Neural progenitor cell (in vitro differentiated cells): ENCODE measurements at regions not wholly inside any gene's neighbourhood (a gene's known extent, or its start where the extent isn't known, plus 50 kb on each side); places are given as distances from the start of the nearest gene placed in this dataset.

Experiments used
- DNase-seq: peaks from one replicate; pipeline ENCODE4 v3.0.0-alpha.2; 2016; ENCODE audit warnings: low spot score
- H2AFZ ChIP-seq: fragments of 200-600 bp; sonication (generic); replicated peaks from 2 replicates; pipeline ENCODE4 v1.6.1; 2016; ENCODE audit warnings: antibody characterized with exemption
- H3F3A ChIP-seq: fragments of 200-600 bp; sonication (generic); 2 replicates; pipeline ENCODE4 v1.6.1; 2016; ENCODE audit warnings: antibody characterized with exemption, low read depth
- H3K27ac ChIP-seq: fragments of 200-600 bp; sonication (generic); 2 replicates; pipeline ENCODE4 v1.5.1; 2016; ENCODE audit warnings: mild to moderate bottlenecking
- H3K27me3 ChIP-seq: fragments of 200-600 bp; sonication (generic); 2 replicates; pipeline ENCODE4 v1.6.1; 2016; ENCODE audit warnings: mild to moderate bottlenecking, moderate library complexity
- H3K36me3 ChIP-seq: fragments of 200-600 bp; sonication (generic); 2 replicates; pipeline ENCODE4 v1.5.1; 2016
- H3K4me1 ChIP-seq: fragments of 200-600 bp; sonication (generic); 2 replicates; pipeline ENCODE4 v1.6.1; 2016; ENCODE audit warnings: mixed run types
- H3K4me2 ChIP-seq: fragments of 200-600 bp; sonication (generic); 2 replicates; pipeline ENCODE4 v1.6.1; 2016
- H3K4me3 ChIP-seq: fragments of 200-600 bp; sonication (generic); 2 replicates; pipeline ENCODE4 v1.5.1; 2016
- H3K79me2 ChIP-seq: fragments of 200-600 bp; sonication (generic); 2 replicates; pipeline ENCODE4 v1.6.1; 2016; ENCODE audit warnings: low read depth
- H3K9ac ChIP-seq: fragments of 200-600 bp; sonication (generic); 2 replicates; pipeline ENCODE4 v1.6.1; 2016
- H3K9me3 ChIP-seq: fragments of 200-600 bp; sonication (generic); 2 replicates; pipeline ENCODE4 v1.5.1; 2016; ENCODE audit warnings: low read depth
- H4K20me1 ChIP-seq: fragments of 200-600 bp; sonication (generic); 2 replicates; pipeline ENCODE4 v1.6.1; 2016; ENCODE audit warnings: low read depth
- H3K27ac Mint-ChIP-seq: 3 replicates; pipeline ENCODE4 v1.8.0; 2021; ENCODE audit warnings: mixed read lengths
- H3K27me3 Mint-ChIP-seq: 2 replicates; pipeline ENCODE4 v1.8.0; 2022; ENCODE audit warnings: low read depth, mild to moderate bottlenecking, inconsistent platforms, moderate library complexity, mixed read lengths; ENCODE audit not compliant: insufficient read depth
- H3K36me3 Mint-ChIP-seq: 3 replicates; pipeline ENCODE4 v1.8.0; 2021; ENCODE audit warnings: mixed read lengths
- H3K4me1 Mint-ChIP-seq: 3 replicates; pipeline ENCODE4 v1.8.0; 2021; ENCODE audit warnings: mixed read lengths
- H3K4me3 Mint-ChIP-seq: 3 replicates; pipeline ENCODE4 v1.8.0; 2021; ENCODE audit warnings: mild to moderate bottlenecking, moderate library complexity, mixed read lengths
- H3K9me3 Mint-ChIP-seq: 3 replicates; pipeline ENCODE4 v1.8.0; 2020; ENCODE audit warnings: mixed read lengths
- CTCF ChIP-seq: fragments of 200-600 bp; sonication (generic); IDR thresholded peaks from 2 replicates; pipeline ENCODE4 v1.5.1; 2017; ENCODE audit warnings: antibody characterized with exemption, mild to moderate bottlenecking
- EZH2 ChIP-seq: fragments of 200-600 bp; sonication (generic); IDR thresholded peaks from 2 replicates; pipeline ENCODE4 v1.6.1; 2017; ENCODE audit warnings: antibody characterized with exemption, mild to moderate bottlenecking, moderate library complexity
- EZH2phosphoT487 ChIP-seq: fragments of 200-600 bp; sonication (generic); IDR thresholded peaks from 2 replicates; pipeline ENCODE4 v1.6.1; 2017; ENCODE audit warnings: antibody characterized with exemption

DNA sequence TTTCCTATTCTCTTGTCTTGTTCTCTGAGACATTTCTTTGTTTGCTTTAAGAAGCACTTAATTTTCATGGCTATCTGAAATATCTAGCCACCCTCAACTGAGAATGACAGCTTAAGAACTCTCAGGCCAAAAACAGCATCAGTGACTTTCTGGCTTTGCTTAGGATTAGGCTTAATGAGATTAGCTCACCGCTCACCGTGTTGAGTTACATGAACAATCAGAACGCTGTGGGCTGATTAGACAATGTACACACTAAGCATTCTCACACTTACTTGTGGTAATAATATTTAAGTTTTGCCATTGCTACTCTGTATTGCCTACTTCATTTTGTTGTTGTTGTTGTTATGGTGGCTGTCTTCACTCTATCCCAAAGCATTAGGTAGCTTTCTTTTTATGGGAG lies 1283.6 kb downstream of the UQCRFS1 start:
- H3K4me1 ChIP-seq: no peaks in the 10 kb centered on the region
- Mint-ChIP-seq H3K36me3 (no peaks in the 10 kb centered on the region), H3K27ac (no peak overlapping the region), H3K4me1 (peaks cover 4% of the 10 kb centered on the region), H3K27me3 (peaks cover 2% of the 10 kb centered on the region), H3K9me3 (no peaks in the 10 kb centered on the region), H3K4me3 (no peak overlapping the region)
- no peak for DNase-seq
- H4K20me1 ChIP-seq: no peaks in the 10 kb centered on the region
- no peaks in the 10 kb centered on the region for H3K27me3 ChIP-seq
- no peak overlapping the region for H2AFZ ChIP-seq
- no peak for TF ChIP-seq EZH2phosphoT487
- H3K4me2 ChIP-seq: no peak overlapping the region
- no peak overlapping the region for H3K27ac ChIP-seq
- no peaks in the 10 kb centered on the region for H3F3A ChIP-seq
- no peak overlapping the region for H3K4me3 ChIP-seq
- H3K9me3 ChIP-seq: peaks cover 18% of the 10 kb centered on the region
- H3K36me3 ChIP-seq: no peaks in the 10 kb centered on the region
- H3K9ac ChIP-seq: no peak overlapping the region
- no peaks in the 10 kb centered on the region for H3K79me2 ChIP-seq

DNA sequence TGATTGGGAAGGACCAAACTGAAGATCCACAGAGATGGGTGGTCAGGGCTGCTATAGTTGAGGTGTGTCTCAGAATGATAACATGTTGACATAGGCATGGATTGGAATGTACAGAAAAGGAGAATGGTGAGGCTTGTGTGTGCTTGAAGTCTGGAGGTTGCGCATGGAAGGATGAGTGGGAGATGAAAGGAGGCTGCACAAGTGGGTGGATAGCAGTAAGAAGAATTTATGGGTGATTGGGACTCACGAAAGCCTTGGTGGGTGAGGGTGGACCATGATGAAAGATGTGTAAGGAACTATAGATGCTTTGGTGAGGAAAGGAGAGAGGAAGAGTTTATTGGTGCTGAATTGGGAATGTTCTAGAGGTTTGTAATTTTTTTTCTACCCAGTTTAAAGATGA lies 1287.7 kb downstream of the UQCRFS1 start:
- no peak overlapping the region for H2AFZ ChIP-seq
- no peak overlapping the region for H3K4me3 ChIP-seq
- DNase-seq: no peak
- no peak overlapping the region for H3K4me2 ChIP-seq
- no peak overlapping the region for H3K4me3 Mint-ChIP-seq
- H3F3A ChIP-seq: no peaks in the 10 kb centered on the region
- H3K27me3 Mint-ChIP-seq: peaks cover 6% of the 10 kb centered on the region
- no peaks in the 10 kb centered on the region for H3K79me2 ChIP-seq
- no peaks in the 10 kb centered on the region for H3K4me1 ChIP-seq
- no peak overlapping the region for H3K27ac Mint-ChIP-seq
- H3K27me3 ChIP-seq: no peaks in the 10 kb centered on the region
- TF ChIP-seq EZH2 (no peak), CTCF (no peak), EZH2phosphoT487 (no peak)
- H3K9ac ChIP-seq: no peak overlapping the region
- H3K27ac ChIP-seq: no peak overlapping the region
- peaks cover 18% of the 10 kb centered on the region for H3K9me3 ChIP-seq
- H3K36me3 Mint-ChIP-seq: no peaks in the 10 kb centered on the region
- H3K36me3 ChIP-seq: no peaks in the 10 kb centered on the region
- peaks cover 2% of the 10 kb centered on the region for H3K4me1 Mint-ChIP-seq
- H3K9me3 Mint-ChIP-seq: peaks cover 3% of the 10 kb centered on the region
- H4K20me1 ChIP-seq: no peaks in the 10 kb centered on the region

- Histone ChIP-seq H3K9me3 (peaks cover 20% of the 10 kb centered on the region), H3F3A (no peaks in the 10 kb centered on the region), H2AFZ (no peak overlapping the region), H3K36me3 (no peaks in the 10 kb centered on the region), H3K27ac (no peak overlapping the region), H4K20me1 (no peaks in the 10 kb centered on the region), H3K4me1 (no peaks in the 10 kb centered on the region), H3K4me2 (no peak overlapping the region), H3K79me2 (no peaks in the 10 kb centered on the region), H3K27me3 (no peaks in the 10 kb centered on the region), H3K4me3 (no peak overlapping the region), H3K9ac (no peak overlapping the region)
- no peak for DNase-seq
- TF ChIP-seq EZH2phosphoT487 (no peak), EZH2 (no peak), CTCF (no peak)
- H3K36me3 Mint-ChIP-seq: no peaks in the 10 kb centered on the region
- no peak overlapping the region for H3K4me3 Mint-ChIP-seq
- H3K4me1 Mint-ChIP-seq: no peaks in the 10 kb centered on the region
- peaks cover 3% of the 10 kb centered on the region for H3K9me3 Mint-ChIP-seq
- peaks cover 6% of the 10 kb centered on the region for H3K27me3 Mint-ChIP-seq
- no peak overlapping the region for H3K27ac Mint-ChIP-seq
Measured at GRCh38 chr19:27922970-27923369, 1290.0 kb downstream of the UQCRFS1 start.

- DNase-seq: no peak
- H3K9me3 Mint-ChIP-seq: peaks cover 3% of the 10 kb centered on the region
- H3K27me3 Mint-ChIP-seq: peaks cover 6% of the 10 kb centered on the region
Measured at GRCh38 chr19:27920774-27921173, 1292.2 kb downstream of the UQCRFS1 start.

More at GRCh38 chr19:27920774-27921173, 1292.2 kb downstream of the UQCRFS1 start:
- Mint-ChIP-seq H3K27ac (no peak overlapping the region), H3K36me3 (no peaks in the 10 kb centered on the region), H3K4me1 (no peaks in the 10 kb centered on the region), H3K4me3 (no peak overlapping the region)
- H3K9ac ChIP-seq: no peak overlapping the region
- no peaks in the 10 kb centered on the region for H3K36me3 ChIP-seq
- H3K4me1 ChIP-seq: no peaks in the 10 kb centered on the region
- H3K4me2 ChIP-seq: no peak overlapping the region
- no peak overlapping the region for H3K27ac ChIP-seq
- peaks cover 25% of the 10 kb centered on the region for H3K9me3 ChIP-seq
- no peaks in the 10 kb centered on the region for H3K27me3 ChIP-seq
- H2AFZ ChIP-seq: no peak overlapping the region
- H4K20me1 ChIP-seq: no peaks in the 10 kb centered on the region
- no peaks in the 10 kb centered on the region for H3F3A ChIP-seq
- no peak for TF ChIP-seq EZH2
- TF ChIP-seq EZH2phosphoT487: no peak
- no peak for TF ChIP-seq CTCF
- no peaks in the 10 kb centered on the region for H3K79me2 ChIP-seq
- no peak overlapping the region for H3K4me3 ChIP-seq
